ENCODE measurements at regions not wholly inside any gene's neighbourhood (a gene's known extent, or its start where the extent isn't known, plus 50 kb on each side); places are given as distances from the start of the nearest gene placed in this dataset.

- Histone ChIP-seq H3K4me2 (ENCODE audit: insufficient read depth, low read length) (no peak overlapping the region), H3K27me3 (ENCODE audit: control insufficient read depth in 2 of 2, insufficient read depth in 2 of 2, low read length in 2 of 2) (no peaks in the 10 kb centered on the region), H2AFZ (ENCODE audit: low read depth, low read length) (no peak overlapping the region), H3K36me3 (ENCODE audit: control insufficient read depth, insufficient read depth, low read length) (no peaks in the 10 kb centered on the region), H3K4me3 (no peak overlapping the region), H4K20me1 (replicated peaks; ENCODE audit: control insufficient read depth, insufficient read depth, low read length) (no peaks in the 10 kb centered on the region), H3K9ac (ENCODE audit: insufficient read depth in 1 of 2, low read depth in 2 of 2, low read length in 2 of 2) (no peak overlapping the region), H3K9me3 (replicated peaks; ENCODE audit: control insufficient read depth, insufficient read depth, low read depth, low read length) (no peaks in the 10 kb centered on the region; the same call in 1 of the 2 replicates), H3K9me1 (ENCODE audit: control insufficient read depth, insufficient read depth, low read length) (no peaks in the 10 kb centered on the region), H3K4me1 (replicated peaks in 1 of 2; ENCODE audit: control insufficient read depth in 2 of 2, insufficient read depth in 2 of 2, low read length in 2 of 2) (no peaks in the 10 kb centered on the region), H3K27ac (ENCODE audit: extremely low read depth, low read depth, low read length) (no peak overlapping the region), H3K79me2 (ENCODE audit: control insufficient read depth, insufficient read depth, low read length) (no peaks in the 10 kb centered on the region)
- ATAC-seq (no peak), FAIRE-seq (no peak), DNase-seq (ENCODE audit: extremely low read depth in 1 of 4, low spot score in 3 of 4) (no peak)
- intact Hi-C loops (cut with micrococcal nuclease) (no loop called here), in situ Hi-C loops (cut with MboI) (no loop called here)
- CTCF ChIA-PET (ENCODE audit: low intra/inter-chr PET ratio), result no interaction called here
- TF ChIP-seq BRD9 (IDR thresholded peaks at IDR 0.05; ENCODE audit: low read depth, partially characterized antibody), result no peak
- TF ChIP-seq MNT (conservative IDR thresholded peaks at IDR 0.05), result no peak
- no peak for TF ChIP-seq SRF (CRISPR knock-in tag; IDR thresholded peaks at IDR 0.05)
- no peak for TF ChIP-seq ZNF699 (CRISPR knock-in tag; IDR thresholded peaks at IDR 0.05; ENCODE audit: insufficient replicate concordance)
- no peak for TF ChIP-seq FUS (optimal IDR thresholded peaks at IDR 0.05; ENCODE audit: low read depth, low read length)
- no peak for TF ChIP-seq FOXA3 (CRISPR knock-in tag; conservative IDR thresholded peaks at IDR 0.05 in 1 of 2, IDR thresholded peaks at IDR 0.05 in 1 of 2)
- no peak for TF ChIP-seq BHLHE40 (IDR thresholded peaks at IDR 0.05; ENCODE audit: low read length)
- TF ChIP-seq NR2C2 (CRISPR knock-in tag; IDR thresholded peaks at IDR 0.05), result no peak
- TF ChIP-seq NR2C2 (tag; IDR thresholded peaks at IDR 0.05), result no peak
- TF ChIP-seq ZFP91 (CRISPR knock-in tag; IDR thresholded peaks at IDR 0.05), result no peak
- no peak for TF ChIP-seq TAF9B (IDR thresholded peaks at IDR 0.05; ENCODE audit: partially characterized antibody)
- TF ChIP-seq CBX8 (IDR thresholded peaks at IDR 0.05; ENCODE audit: borderline replicate concordance, extremely low read depth, low read depth, low read length, poor library complexity, severe bottlenecking), result no peak
- no peak for TF ChIP-seq POLR2H (tag; IDR thresholded peaks at IDR 0.05; ENCODE audit: low read depth)
- TF ChIP-seq ZBTB43 (CRISPR knock-in tag; IDR thresholded peaks at IDR 0.05), result no peak
- TF ChIP-seq CBFB (CRISPR knock-in tag; IDR thresholded peaks at IDR 0.05), result no peak
- no peak for TF ChIP-seq MEF2D (tag; conservative IDR thresholded peaks at IDR 0.05; ENCODE audit: low read depth)
- no peak for TF ChIP-seq ZBTB1 (CRISPR knock-in tag; IDR thresholded peaks at IDR 0.05; ENCODE audit: borderline replicate concordance, low read depth)
- whole genome bisulfite sequencing (ENCODE audit: insufficient coverage, low coverage, missing lambda C conversion rate), result 1% methylated on average over 6 of the region's 6 CpGs
- BruUV-seq (replicated peaks), result no TSS peak
- POLR2A ChIA-PET, result no interaction called here
Measured at GRCh38 chr2:40041422-40042382, 262.6 kb upstream of the THUMPD2 start.
